Omental fat pad (tissue), 3 donors: ENCODE measurements at regions not wholly inside any gene's neighbourhood (a gene's known extent, or its start where the extent isn't known, plus 50 kb on each side); places are given as distances from the start of the nearest gene placed in this dataset.
"Not testable (repeated sequence)": the region's sequence is repeated elsewhere in the genome, so short reads cannot be mapped to it uniquely, and the experiment has no call there.

ENCODE experiments used
- ATAC-seq: fragments of 150-250 bp; one replicate; pipeline ENCODE4 v1.9.1; 2016; ENCODE audit warnings: mild to moderate bottlenecking, moderate library complexity; ENCODE audit not compliant: low FRiP score
- DNase-seq: peaks from one replicate; pipeline ENCODE4 v3.0.0-alpha.2; 2019; ENCODE audit warnings: low spot score
- CTCF ChIP-seq, 3 donors: fragments of 450-650 bp; IDR thresholded peaks; one replicate each; pipeline ENCODE4 v1.5.1; 2016 to 2017; ENCODE audit warnings: antibody characterized with exemption in 3 of 3, mild to moderate bottlenecking in 3 of 3, moderate library complexity in 2 of 3

- no peak for TF ChIP-seq CTCF (IDR thresholded peaks at IDR 0.05)
- DNase-seq (no peak), ATAC-seq (no peak)
These were observed 122.3 kb upstream of the ANKRD30A start for GRCh38 chr10:37003126-37003525.

- DNase-seq, ATAC-seq: not testable (repeated sequence)
These were observed 129.6 kb upstream of the ANKRD30A start for GRCh38 chr10:36995806-36996205.

- DNase-seq: no peak
- ATAC-seq: no peak
- TF ChIP-seq CTCF (IDR thresholded peaks at IDR 0.05): no peak
These were observed 130.5 kb upstream of the ANKRD30A start for GRCh38 chr10:36994886-36995285.

- no peak for ATAC-seq
- no peak for DNase-seq
- TF ChIP-seq CTCF (IDR thresholded peaks at IDR 0.05): no peak
These were observed 136.2 kb upstream of the ANKRD30A start for GRCh38 chr10:36989233-36989632.

- DNase-seq (no peak), ATAC-seq (no peak)
- no peak for TF ChIP-seq CTCF (IDR thresholded peaks at IDR 0.05)
These were observed 178.8 kb upstream of the ANKRD30A start for GRCh38 chr10:36946598-36946997.

- ATAC-seq (no peak), DNase-seq (no peak)
- no peak for TF ChIP-seq CTCF (IDR thresholded peaks at IDR 0.05)
These were observed 181.9 kb upstream of the ANKRD30A start for GRCh38 chr10:36943544-36943943.

GRCh38 chr10:36942616-36943015 lies 182.8 kb upstream of the ANKRD30A start:
- TF ChIP-seq CTCF (IDR thresholded peaks at IDR 0.05): no peak

GRCh38 chr10:36903040-36903439 lies 222.4 kb upstream of the ANKRD30A start:
- no peak for TF ChIP-seq CTCF (IDR thresholded peaks at IDR 0.05)
- ATAC-seq: no peak
- no peak for DNase-seq

More at GRCh38 chr10:36942616-36943015, 182.8 kb upstream of the ANKRD30A start:
- ATAC-seq: no peak
- no peak for DNase-seq
